M059J (cell line): ENCODE measurements at regions not wholly inside any gene's neighbourhood (a gene's known extent, or its start where the extent isn't known, plus 50 kb on each side); places are given as distances from the start of the nearest gene placed in this dataset.
A peak's percentile ranks its signal among the peaks of the same experiment; 100 is the strongest.

Experiments used
- DNase-seq: peaks from one replicate; pipeline ENCODE4 v3.0.0-alpha.2; 2012; ENCODE audit warnings: low read depth

- DNase-seq = peak; percentile 11
Measured at GRCh38 chr6:168909288-168909687, 344.4 kb downstream of the THBS2 start.

- DNase-seq = peak; percentile 89
Measured at GRCh38 chr6:168908887-168909286, 344.8 kb downstream of the THBS2 start.

DNA sequence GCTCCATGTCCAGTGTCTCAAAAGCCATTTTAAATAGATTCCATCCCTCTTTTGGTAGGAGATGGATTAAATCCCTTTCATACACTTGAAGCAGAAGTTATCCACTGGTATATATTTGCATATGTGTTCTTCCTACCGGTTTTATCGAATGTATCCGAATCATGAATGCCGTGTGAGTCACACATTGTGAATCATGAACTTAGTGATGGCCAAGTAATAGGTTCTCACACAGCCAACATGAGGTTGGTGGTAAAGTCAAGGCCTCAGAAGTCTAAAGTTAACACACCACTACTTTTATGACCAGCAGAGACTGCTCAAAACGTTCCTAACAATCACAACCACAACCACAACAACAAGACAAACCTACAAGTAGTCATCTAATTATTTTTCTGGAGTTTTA, 345.5 kb downstream of the THBS2 start:
- DNase-seq = peak; percentile 84

DNA sequence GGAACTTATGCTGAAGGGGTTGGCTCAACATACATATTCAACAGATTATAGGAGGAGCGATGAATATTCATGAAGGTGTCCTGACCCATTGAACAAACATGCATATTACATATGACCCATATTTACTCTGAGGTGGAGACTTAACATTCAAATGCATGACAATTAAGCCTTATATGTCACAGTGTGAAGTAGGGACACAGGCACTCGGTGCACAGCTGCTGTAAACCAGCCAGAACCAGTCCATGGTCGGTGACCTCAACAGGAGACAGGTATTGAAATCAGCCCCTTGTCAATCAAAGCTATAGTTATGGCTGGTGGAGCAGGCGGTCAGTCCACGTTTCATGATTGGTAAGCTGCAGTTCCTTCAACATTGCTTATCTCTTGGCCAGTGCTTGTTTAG, 347.3 kb downstream of the THBS2 start:
- no peak for DNase-seq

- DNase-seq = peak; percentile 44
Measured at GRCh38 chr6:168905451-168906090, 348.1 kb downstream of the THBS2 start.

DNA sequence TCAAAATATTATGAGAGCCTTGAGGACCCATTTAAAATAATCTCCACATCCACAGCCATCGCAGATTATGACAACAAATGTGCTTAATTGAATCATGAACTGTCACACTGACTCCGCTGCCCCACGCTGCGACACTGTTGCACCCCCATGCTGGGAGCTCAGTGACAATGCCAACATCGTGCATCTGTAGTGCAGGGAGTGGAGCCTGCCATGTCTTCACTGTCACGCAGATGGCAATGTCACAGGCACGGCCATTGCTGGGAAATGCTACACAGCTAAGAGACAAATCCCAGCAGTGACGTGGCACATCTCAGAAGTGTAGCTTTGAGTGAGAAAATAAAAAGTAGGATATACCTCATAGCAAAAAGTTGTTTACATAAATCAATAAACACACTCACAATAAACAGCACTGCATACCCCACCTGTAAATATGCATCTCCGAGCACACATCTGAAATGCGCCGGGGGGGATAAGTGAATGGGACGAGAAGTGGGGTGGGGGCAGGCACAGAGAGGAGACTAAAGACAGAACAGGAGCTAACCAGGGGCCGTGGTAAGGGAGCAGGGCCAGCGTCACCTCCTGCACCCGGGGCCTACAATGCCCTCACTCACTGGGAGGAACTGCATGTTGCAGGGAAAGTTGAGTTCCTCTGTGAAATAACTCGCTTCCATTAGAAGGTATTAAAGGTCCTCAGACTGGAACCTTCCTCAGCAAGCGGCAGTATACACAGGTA, 349.9 kb downstream of the THBS2 start:
- no peak for DNase-seq

DNA sequence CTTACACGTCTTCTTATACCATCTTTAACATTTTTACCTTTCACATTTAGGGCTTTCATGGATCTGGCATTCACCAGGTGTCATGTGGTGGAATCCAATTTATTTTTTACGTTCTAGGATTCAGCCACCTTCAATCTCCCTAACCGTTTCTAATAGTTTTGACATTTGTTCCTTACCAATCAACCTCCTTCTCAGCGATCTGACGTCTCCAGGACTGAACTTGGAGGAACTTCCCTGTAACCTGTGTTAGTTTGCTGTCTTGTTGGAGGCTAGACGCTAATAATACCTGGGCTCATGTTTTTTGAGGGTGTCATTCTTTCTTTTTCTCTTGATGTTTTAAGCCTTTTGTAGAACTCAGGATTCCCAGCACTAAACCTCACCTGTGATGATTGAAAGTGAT, 351.6 kb downstream of the THBS2 start:
- no peak for DNase-seq

DNA sequence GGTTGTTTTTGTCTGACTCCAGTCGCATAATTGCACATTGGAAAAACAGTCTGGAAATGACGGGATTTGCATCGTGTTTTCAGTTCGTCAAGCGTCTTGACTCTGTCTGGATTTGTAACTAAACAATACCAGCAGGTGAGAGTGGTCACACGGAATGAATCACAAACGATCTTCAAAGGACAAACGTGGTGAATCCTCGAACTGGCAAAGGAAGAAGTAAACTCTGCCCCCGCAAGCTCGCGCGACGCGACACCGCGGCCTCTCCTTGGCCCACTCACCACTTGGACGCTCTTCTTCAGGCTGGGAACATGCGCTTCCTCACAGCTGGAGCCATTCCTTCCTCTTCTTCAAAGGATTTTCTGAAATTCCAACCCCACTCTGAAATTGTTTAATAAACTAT, 352.6 kb downstream of the THBS2 start:
- no peak for DNase-seq

GRCh38 chr6:168896321-168896720, 357.3 kb downstream of the THBS2 start:
- DNase-seq = no peak

- peak; percentile 73 for DNase-seq
Measured at GRCh38 chr6:168895102-168895812, 358.4 kb downstream of the THBS2 start.

DNA sequence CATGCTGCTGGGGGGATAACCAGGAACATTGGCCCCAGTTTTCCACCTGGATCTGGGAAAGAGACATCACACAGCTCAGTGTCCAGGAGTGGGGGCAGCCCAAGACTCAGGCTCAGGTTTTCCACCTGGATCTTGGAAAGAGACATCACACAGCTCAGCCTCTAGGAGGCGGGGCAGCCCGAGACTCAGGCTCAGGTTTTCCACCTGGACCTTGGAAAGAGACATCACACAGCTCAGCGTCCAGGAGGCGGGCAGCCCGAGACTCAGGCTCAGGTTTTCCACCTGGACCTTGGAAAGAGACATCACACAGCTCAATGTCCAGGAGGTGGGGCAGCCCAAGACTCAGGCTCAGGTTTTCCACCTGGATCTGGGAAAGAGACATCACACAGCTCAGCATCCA, 361.6 kb downstream of the THBS2 start:
- no peak for DNase-seq

GRCh38 chr6:168890981-168891365, 362.7 kb downstream of the THBS2 start:
- DNase-seq = no peak

DNA sequence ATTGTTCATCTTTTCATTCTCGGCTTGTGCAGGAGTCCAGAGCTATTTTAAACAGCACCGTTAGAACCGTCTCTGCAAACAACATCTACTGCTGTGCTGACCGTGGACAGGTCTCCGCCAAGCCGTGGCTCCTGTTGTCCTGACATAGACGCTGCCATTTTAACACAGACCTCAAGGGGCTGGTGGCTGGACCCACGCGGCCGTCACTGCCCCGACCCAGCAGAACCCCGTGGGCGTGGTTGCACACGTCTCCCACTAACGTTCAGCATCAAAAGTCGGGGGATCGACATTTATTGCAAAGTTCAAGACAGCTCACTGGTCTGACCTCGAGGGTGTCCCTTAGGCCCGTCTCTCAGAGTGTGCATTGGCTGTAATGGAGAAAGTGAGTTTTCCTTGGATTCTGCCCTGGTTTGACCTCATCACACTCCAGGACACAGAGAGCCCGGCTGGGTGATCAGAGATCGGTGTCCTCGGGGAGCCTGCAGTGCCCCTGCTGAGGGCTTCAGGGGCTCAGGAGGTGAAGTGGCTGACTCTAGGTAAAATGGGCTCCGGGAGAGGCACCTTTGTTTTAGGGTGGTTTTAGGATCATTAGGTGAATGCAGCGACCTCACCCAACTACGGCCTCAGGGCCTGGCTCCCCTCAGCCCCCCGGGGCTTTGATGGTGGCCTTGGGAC, 363.2 kb downstream of the THBS2 start:
- DNase-seq = no peak

GRCh38 chr6:168888786-168889345, 364.8 kb downstream of the THBS2 start:
- DNase-seq = no peak

DNA sequence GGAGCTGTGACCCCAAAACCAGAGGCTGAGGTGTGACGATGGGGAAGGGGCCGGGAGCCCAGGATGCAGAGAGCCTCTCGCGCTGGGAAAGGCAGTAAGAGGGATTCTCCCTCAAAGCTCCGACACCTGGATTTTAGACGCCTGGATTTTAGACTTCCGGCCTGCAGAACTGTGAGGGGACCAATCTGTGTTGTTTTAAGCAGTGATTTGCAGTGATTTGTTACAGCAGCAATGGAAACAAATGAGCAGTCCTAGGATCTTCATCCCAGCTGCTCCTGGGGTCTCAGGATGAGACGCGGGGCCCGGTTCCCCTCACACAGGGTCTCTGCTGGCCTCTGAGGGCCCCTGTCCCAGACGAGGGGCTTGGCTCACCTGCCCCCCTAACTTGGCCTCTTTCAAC, 365.5 kb downstream of the THBS2 start:
- no peak for DNase-seq

- DNase-seq = no peak
Measured at GRCh38 chr6:168887621-168888020, 366.0 kb downstream of the THBS2 start.

DNA sequence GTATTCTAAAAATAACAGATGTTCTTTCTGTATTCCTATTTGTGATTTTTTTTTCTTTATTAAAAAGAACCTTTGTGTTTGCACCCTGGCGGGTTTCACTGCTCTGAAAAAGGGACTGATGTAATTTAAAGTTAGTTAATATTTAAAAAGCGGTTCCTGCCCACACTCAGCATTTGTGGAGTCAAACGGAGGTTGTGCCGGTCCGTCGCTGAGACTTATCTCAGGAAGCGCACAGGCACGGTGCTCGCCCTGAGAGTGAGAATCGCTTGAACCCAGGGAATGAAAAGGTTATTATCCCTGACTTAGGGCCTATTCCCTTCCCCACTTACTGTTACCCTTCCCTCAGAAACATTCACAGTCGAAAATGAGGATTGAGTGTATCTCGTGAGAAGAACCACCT, 366.7 kb downstream of the THBS2 start:
- no peak for DNase-seq

- DNase-seq = no peak
Measured at GRCh38 chr6:168885751-168886742, 367.6 kb downstream of the THBS2 start.

- DNase-seq = no peak
Measured at GRCh38 chr6:168885196-168885595, 368.4 kb downstream of the THBS2 start.

GRCh38 chr6:168884646-168885086, 369.0 kb downstream of the THBS2 start:
- DNase-seq = peak; percentile 46
